Memory B cell (primary cell): ENCODE measurements at regions not wholly inside any gene's neighbourhood (a gene's known extent, or its start where the extent isn't known, plus 50 kb on each side); places are given as distances from the start of the nearest gene placed in this dataset.

Source experiments
- ATAC-seq: fragments of 150-1000 bp; cut with Tn5 transposase; 2 replicates; pipeline ENCODE4 v1.10.0; 2021; ENCODE audit warnings: low read depth, mild to moderate bottlenecking, moderate library complexity
- DNase-seq, 2 donors: peaks; one replicate each; pipeline ENCODE4 v3.0.0; 2022; ENCODE audit warnings: low spot score in 2 of 2
- H3K27ac Mint-ChIP-seq: one replicate; pipeline ENCODE4 v1.8.0; 2022; ENCODE audit warnings: mild to moderate bottlenecking, moderate library complexity, mixed read lengths
- H3K27me3 Mint-ChIP-seq: one replicate; pipeline ENCODE4 v1.8.0; 2022; ENCODE audit warnings: mixed read lengths
- H3K36me3 Mint-ChIP-seq: one replicate; pipeline ENCODE4 v1.8.0; 2022; ENCODE audit warnings: mild to moderate bottlenecking, mixed read lengths
- H3K4me1 Mint-ChIP-seq: one replicate; pipeline ENCODE4 v1.8.0; 2022; ENCODE audit warnings: mixed read lengths
- H3K4me3 Mint-ChIP-seq: one replicate; pipeline ENCODE4 v1.8.0; 2022; ENCODE audit warnings: mild to moderate bottlenecking, moderate library complexity, mixed read lengths
- H3K9me3 Mint-ChIP-seq: one replicate; pipeline ENCODE4 v1.8.0; 2022; ENCODE audit warnings: mixed read lengths

- no peak overlapping the region for H3K4me3 Mint-ChIP-seq
- peaks cover 2% of the 10 kb centered on the region for H3K27me3 Mint-ChIP-seq
- ATAC-seq (no peak), DNase-seq (no peak)
- no peak overlapping the region for H3K27ac Mint-ChIP-seq
- H3K4me1 Mint-ChIP-seq = no peaks in the 10 kb centered on the region
- no peaks in the 10 kb centered on the region for H3K9me3 Mint-ChIP-seq
- H3K36me3 Mint-ChIP-seq = no peaks in the 10 kb centered on the region
Observed at GRCh38 chr13:106635616-106636015, 67.7 kb upstream of the ARGLU1 start.

- Mint-ChIP-seq H3K27ac (no peak overlapping the region), H3K9me3 (no peaks in the 10 kb centered on the region), H3K27me3 (peaks cover 5% of the 10 kb centered on the region), H3K36me3 (no peaks in the 10 kb centered on the region), H3K4me3 (no peak overlapping the region), H3K4me1 (no peaks in the 10 kb centered on the region)
- ATAC-seq (no peak), DNase-seq (no peak)
Observed at GRCh38 chr13:106633321-106633720, 65.4 kb upstream of the ARGLU1 start.

- Mint-ChIP-seq H3K4me1 (no peaks in the 10 kb centered on the region), H3K27ac (no peak overlapping the region), H3K36me3 (no peaks in the 10 kb centered on the region), H3K4me3 (no peak overlapping the region), H3K27me3 (peaks cover 9% of the 10 kb centered on the region), H3K9me3 (no peaks in the 10 kb centered on the region)
- DNase-seq (no peak), ATAC-seq (no peak)
Observed at GRCh38 chr13:106630650-106631049, 62.7 kb upstream of the ARGLU1 start.

- Mint-ChIP-seq H3K27me3 (peaks cover 9% of the 10 kb centered on the region), H3K27ac (no peak overlapping the region)
- DNase-seq = no peak
Observed at GRCh38 chr13:106630162-106630561, 62.2 kb upstream of the ARGLU1 start.

GRCh38 chr13:106628936-106629659 is 61.2 kb upstream of the ARGLU1 start:
- H3K36me3 Mint-ChIP-seq = no peaks in the 10 kb centered on the region
- no peak overlapping the region for H3K4me3 Mint-ChIP-seq
- ATAC-seq = no peak
- H3K4me1 Mint-ChIP-seq = no peaks in the 10 kb centered on the region
- H3K27me3 Mint-ChIP-seq = peaks cover 9% of the 10 kb centered on the region
- DNase-seq = no peak
- no peak overlapping the region for H3K27ac Mint-ChIP-seq
- no peaks in the 10 kb centered on the region for H3K9me3 Mint-ChIP-seq

More at GRCh38 chr13:106630162-106630561, 62.2 kb upstream of the ARGLU1 start:
- no peaks in the 10 kb centered on the region for H3K9me3 Mint-ChIP-seq
- ATAC-seq = no peak
- H3K4me1 Mint-ChIP-seq = no peaks in the 10 kb centered on the region
- no peaks in the 10 kb centered on the region for H3K36me3 Mint-ChIP-seq
- no peak overlapping the region for H3K4me3 Mint-ChIP-seq

- no peak overlapping the region for H3K27ac Mint-ChIP-seq
- no peaks in the 10 kb centered on the region for H3K36me3 Mint-ChIP-seq
- H3K9me3 Mint-ChIP-seq = no peaks in the 10 kb centered on the region
- no peak overlapping the region for H3K4me3 Mint-ChIP-seq
- no peaks in the 10 kb centered on the region for H3K4me1 Mint-ChIP-seq
- ATAC-seq = no peak
- no peak for DNase-seq
- H3K27me3 Mint-ChIP-seq = peaks cover 9% of the 10 kb centered on the region
Observed at GRCh38 chr13:106626473-106626872, 58.5 kb upstream of the ARGLU1 start.

- no peaks in the 10 kb centered on the region for H3K36me3 Mint-ChIP-seq
- no peak for DNase-seq
- ATAC-seq = no peak
- peaks cover 10% of the 10 kb centered on the region for H3K27me3 Mint-ChIP-seq
- no peaks in the 10 kb centered on the region for H3K4me1 Mint-ChIP-seq
- H3K27ac Mint-ChIP-seq = no peak overlapping the region
- no peaks in the 10 kb centered on the region for H3K9me3 Mint-ChIP-seq
- H3K4me3 Mint-ChIP-seq = no peak overlapping the region
Observed at GRCh38 chr13:106625578-106625977, 57.6 kb upstream of the ARGLU1 start.

GRCh38 chr13:106623799-106624460 is 56.0 kb upstream of the ARGLU1 start:
- no peak for DNase-seq
- no peak overlapping the region for H3K27ac Mint-ChIP-seq
- no peak overlapping the region for H3K4me3 Mint-ChIP-seq
- H3K4me1 Mint-ChIP-seq = peaks cover 3% of the 10 kb centered on the region
- no peaks in the 10 kb centered on the region for H3K36me3 Mint-ChIP-seq
- H3K27me3 Mint-ChIP-seq = peaks cover 9% of the 10 kb centered on the region
- H3K9me3 Mint-ChIP-seq = no peaks in the 10 kb centered on the region
- ATAC-seq = no peak

GRCh38 chr13:106621833-106622232 is 53.9 kb upstream of the ARGLU1 start:
- Mint-ChIP-seq H3K4me1 (peaks cover 3% of the 10 kb centered on the region), H3K27ac (no peak overlapping the region), H3K36me3 (no peaks in the 10 kb centered on the region), H3K4me3 (no peak overlapping the region), H3K27me3 (peaks cover 5% of the 10 kb centered on the region), H3K9me3 (no peaks in the 10 kb centered on the region)
- DNase-seq = no peak
- ATAC-seq = no peak

- peaks cover 3% of the 10 kb centered on the region for H3K4me1 Mint-ChIP-seq
- no peak overlapping the region for H3K4me3 Mint-ChIP-seq
- H3K27ac Mint-ChIP-seq = no peak overlapping the region
- H3K9me3 Mint-ChIP-seq = no peaks in the 10 kb centered on the region
- DNase-seq (peak in 1 of 2 donors; percentile 15), ATAC-seq (peak; percentile 64)
- peaks cover 6% of the 10 kb centered on the region for H3K27me3 Mint-ChIP-seq
- H3K36me3 Mint-ChIP-seq = no peaks in the 10 kb centered on the region
Observed at GRCh38 chr13:106619688-106620555, 52.0 kb upstream of the ARGLU1 start.
